HEK293 (cell line): ENCODE measurements at regions not wholly inside any gene's neighbourhood (a gene's known extent, or its start where the extent isn't known, plus 50 kb on each side); places are given as distances from the start of the nearest gene placed in this dataset.

Experiments
- CTCF ChIA-PET: fragments of 350-600 bp; formaldehyde crosslinking; extraction: SDS; loops from one replicate; lab custom pipeline; 2021; ENCODE audit warnings: antibody characterized with exemption; lab: Yijun Ruan, JAX
- POLR2A ChIA-PET: fragments of 300-600 bp; formaldehyde crosslinking; extraction: SDS; loops from one replicate; lab custom pipeline; 2020; ENCODE audit warnings: antibody characterized with exemption, inconsistent platforms; lab: Yijun Ruan, JAX
- H3K27ac ChIP-seq: fragments of 200-500 bp; sonication (Bioruptor generic); 2 replicates; pipeline ENCODE4 v1.5.1; 2014; ENCODE audit warnings: low read depth, low read length, control low read depth, inconsistent platforms; ENCODE audit errors: extremely low read depth
- H3K36me3 ChIP-seq, 2 experiments: fragments of 200-500 bp in 1 of 2; sonication (Bioruptor generic) in 1 of 2; 1 replicate in 1 of 2; 2 replicates in 1 of 2; pipeline ENCODE4 v1.5.1; 2014 to 2017; ENCODE audit warnings: inconsistent platforms in 2 of 2, low read length in 2 of 2; ENCODE audit not compliant: control insufficient read depth in 2 of 2, insufficient read depth in 1 of 2
- H3K4me1 ChIP-seq: fragments of 200-500 bp; sonication (Bioruptor generic); 2 replicates; pipeline ENCODE4 v1.5.1; 2014; ENCODE audit warnings: mild to moderate bottlenecking, low read length, inconsistent platforms; ENCODE audit not compliant: control insufficient read depth, insufficient read depth
- H3K4me3 ChIP-seq: 2 replicates; pipeline ENCODE4 v1.5.1; 2011; ENCODE audit warnings: low read depth, mild to moderate bottlenecking, control low read depth, low read length, moderate library complexity
- H3K9me3 ChIP-seq: fragments of 200-500 bp; sonication (Bioruptor generic); 2 replicates; pipeline ENCODE4 v1.5.1; 2014; ENCODE audit warnings: low read depth, low read length, inconsistent platforms; ENCODE audit not compliant: control insufficient read depth, insufficient read depth
- KLF1 ChIP-seq: fragments of 450-650 bp; formaldehyde crosslinking; IDR thresholded peaks from 2 replicates; pipeline ENCODE4 v1.5.1; 2016; ENCODE audit warnings: missing biosample characterization, missing genetic modification characterization
- KLF17 ChIP-seq: fragments of 450-650 bp; formaldehyde crosslinking; IDR thresholded peaks from 2 replicates; pipeline ENCODE4 v1.5.1; 2016; ENCODE audit warnings: missing biosample characterization, missing genetic modification characterization
- MZF1 ChIP-seq: fragments of 450-650 bp; formaldehyde crosslinking; IDR thresholded peaks from 2 replicates; pipeline ENCODE4 v1.5.1; 2017; ENCODE audit warnings: missing biosample characterization, missing genetic modification characterization, borderline replicate concordance
- ZBTB44 ChIP-seq: fragments of 450-650 bp; IDR thresholded peaks from 2 replicates; pipeline ENCODE4 v1.5.1; 2018; ENCODE audit warnings: missing biosample characterization, mild to moderate bottlenecking, missing genetic modification characterization
- ZNF132 ChIP-seq: fragments of 450-650 bp; formaldehyde crosslinking; IDR thresholded peaks from 2 replicates; pipeline ENCODE4 v1.5.1; 2017; ENCODE audit warnings: missing biosample characterization, missing genetic modification characterization, borderline replicate concordance
- ZNF138 ChIP-seq: fragments of 450-650 bp; formaldehyde crosslinking; IDR thresholded peaks from 2 replicates; pipeline ENCODE4 v1.5.1; 2016; ENCODE audit warnings: missing biosample characterization, missing genetic modification characterization, borderline replicate concordance
- ZNF155 ChIP-seq: fragments of 450-650 bp; formaldehyde crosslinking; IDR thresholded peaks from 2 replicates; pipeline ENCODE4 v1.5.1; 2016; ENCODE audit warnings: missing biosample characterization, missing genetic modification characterization
- ZNF169 ChIP-seq: fragments of 450-650 bp; formaldehyde crosslinking; IDR thresholded peaks from 2 replicates; pipeline ENCODE4 v1.5.1; 2016; ENCODE audit warnings: missing biosample characterization, missing genetic modification characterization
- ZNF211 ChIP-seq: fragments of 450-650 bp; formaldehyde crosslinking; IDR thresholded peaks from 2 replicates; pipeline ENCODE4 v1.5.1; 2016; ENCODE audit warnings: low read depth, missing biosample characterization, missing genetic modification characterization
- ZNF214 ChIP-seq: fragments of 450-650 bp; formaldehyde crosslinking; IDR thresholded peaks from 2 replicates; pipeline ENCODE4 v1.5.1; 2017; ENCODE audit warnings: missing biosample characterization, mild to moderate bottlenecking, missing genetic modification characterization, borderline replicate concordance
- ZNF223 ChIP-seq: fragments of 450-650 bp; formaldehyde crosslinking; IDR thresholded peaks from 2 replicates; pipeline ENCODE4 v1.5.1; 2016; ENCODE audit warnings: missing biosample characterization, missing genetic modification characterization
- ZNF274 ChIP-seq, 2 experiments: fragments of 200-500 bp in 1 of 2; fragments of 450-650 bp in 1 of 2; sonication (Bioruptor generic) in 1 of 2; formaldehyde crosslinking in 1 of 2; IDR thresholded peaks; 2 replicates each; pipeline versions ENCODE4 v1.5.1 to v1.6.1; 2014 to 2016; ENCODE audit warnings: borderline replicate concordance in 1 of 2, inconsistent platforms in 1 of 2, low read length in 1 of 2, missing biosample characterization in 1 of 2, missing genetic modification characterization in 1 of 2
- ZNF501 ChIP-seq: fragments of 450-650 bp; formaldehyde crosslinking; IDR thresholded peaks from 2 replicates; pipeline ENCODE4 v1.5.1; 2016; ENCODE audit warnings: missing biosample characterization, missing genetic modification characterization
- ZNF510 ChIP-seq: fragments of 450-650 bp; formaldehyde crosslinking; IDR thresholded peaks from 2 replicates; pipeline ENCODE4 v1.5.1; 2018; ENCODE audit warnings: mild to moderate bottlenecking, missing genetic modification characterization, missing biosample characterization; ENCODE audit not compliant: insufficient replicate concordance
- ZNF521 ChIP-seq: fragments of 450-650 bp; formaldehyde crosslinking; IDR thresholded peaks from 2 replicates; pipeline ENCODE4 v1.5.1; 2017; ENCODE audit warnings: missing biosample characterization, mild to moderate bottlenecking, missing genetic modification characterization
- ZNF624 ChIP-seq: fragments of 450-650 bp; formaldehyde crosslinking; IDR thresholded peaks from 2 replicates; pipeline ENCODE4 v1.5.1; 2017; ENCODE audit warnings: missing biosample characterization, missing genetic modification characterization
- ZNF843 ChIP-seq: fragments of 450-650 bp; formaldehyde crosslinking; IDR thresholded peaks from 2 replicates; pipeline ENCODE4 v1.5.1; 2016; ENCODE audit warnings: missing biosample characterization, missing genetic modification characterization
- ZSCAN30 ChIP-seq: fragments of 450-650 bp; IDR thresholded peaks from 2 replicates; pipeline ENCODE4 v1.5.1; 2018; ENCODE audit warnings: missing biosample characterization, mild to moderate bottlenecking, missing genetic modification characterization, moderate library complexity
- TF ChIP-seq, protein P1 (sequence below): fragments of 450-650 bp; formaldehyde crosslinking; IDR thresholded peaks from 2 replicates; pipeline ENCODE4 v1.5.1; 2016; ENCODE audit warnings: missing biosample characterization, missing genetic modification characterization
- TF ChIP-seq, protein P2 (sequence below): fragments of 450-650 bp; formaldehyde crosslinking; IDR thresholded peaks from 2 replicates; pipeline ENCODE4 v1.5.1; 2016; ENCODE audit warnings: missing biosample characterization, missing genetic modification characterization

- no peak for TF ChIP-seq ZBTB44 (tag by site-specific recombination)
- no peak for TF ChIP-seq MZF1
- no peak for TF ChIP-seq ZNF169 (tag by site-specific recombination)
- TF ChIP-seq ZNF155, result no peak
- no peak for TF ChIP-seq ZNF138 (tag by site-specific recombination)
- TF ChIP-seq, all 188 proteins: peak for 0
These were observed 84.4 kb upstream of the YWHAQ start (continued) for GRCh38 chr2:9715238-9715637.

DNA sequence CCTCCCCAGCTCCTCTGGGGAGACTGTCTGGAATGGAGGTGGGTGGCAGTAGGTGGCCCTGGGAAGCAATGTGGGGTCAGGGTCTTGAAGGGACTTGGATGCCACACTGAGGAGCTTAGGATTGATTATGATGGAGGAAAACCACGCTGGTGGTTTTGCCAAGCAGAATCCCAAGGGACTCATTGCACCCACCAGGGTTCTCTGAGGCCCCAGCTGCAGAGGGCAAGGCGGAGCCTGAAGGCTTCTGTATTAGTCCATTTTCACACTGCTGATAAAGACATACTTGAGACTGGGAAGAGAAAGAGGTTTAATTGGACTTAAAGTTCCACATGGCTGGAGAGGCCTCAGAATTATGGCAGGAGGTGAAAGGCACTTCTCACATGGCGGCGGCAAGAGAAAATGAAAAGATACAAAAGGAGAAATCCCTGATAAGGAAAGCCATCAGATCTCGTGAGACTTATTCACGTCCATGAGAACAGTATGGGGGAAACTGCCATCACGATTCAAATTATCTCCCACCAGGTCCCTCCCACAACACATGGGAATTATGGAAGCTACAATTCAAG is 87.2 kb upstream of the YWHAQ start:
- TF ChIP-seq ZNF214 (tag by site-specific recombination) (no peak), ZNF521 (tag by site-specific recombination) (no peak), ZNF843 (tag by site-specific recombination) (no peak), ZNF138 (tag by site-specific recombination) (no peak), KLF17 (tag by site-specific recombination) (no peak), KLF1 (tag by site-specific recombination) (no peak), ZNF624 (tag by site-specific recombination) (no peak)
- TF ChIP-seq, protein P1, sequence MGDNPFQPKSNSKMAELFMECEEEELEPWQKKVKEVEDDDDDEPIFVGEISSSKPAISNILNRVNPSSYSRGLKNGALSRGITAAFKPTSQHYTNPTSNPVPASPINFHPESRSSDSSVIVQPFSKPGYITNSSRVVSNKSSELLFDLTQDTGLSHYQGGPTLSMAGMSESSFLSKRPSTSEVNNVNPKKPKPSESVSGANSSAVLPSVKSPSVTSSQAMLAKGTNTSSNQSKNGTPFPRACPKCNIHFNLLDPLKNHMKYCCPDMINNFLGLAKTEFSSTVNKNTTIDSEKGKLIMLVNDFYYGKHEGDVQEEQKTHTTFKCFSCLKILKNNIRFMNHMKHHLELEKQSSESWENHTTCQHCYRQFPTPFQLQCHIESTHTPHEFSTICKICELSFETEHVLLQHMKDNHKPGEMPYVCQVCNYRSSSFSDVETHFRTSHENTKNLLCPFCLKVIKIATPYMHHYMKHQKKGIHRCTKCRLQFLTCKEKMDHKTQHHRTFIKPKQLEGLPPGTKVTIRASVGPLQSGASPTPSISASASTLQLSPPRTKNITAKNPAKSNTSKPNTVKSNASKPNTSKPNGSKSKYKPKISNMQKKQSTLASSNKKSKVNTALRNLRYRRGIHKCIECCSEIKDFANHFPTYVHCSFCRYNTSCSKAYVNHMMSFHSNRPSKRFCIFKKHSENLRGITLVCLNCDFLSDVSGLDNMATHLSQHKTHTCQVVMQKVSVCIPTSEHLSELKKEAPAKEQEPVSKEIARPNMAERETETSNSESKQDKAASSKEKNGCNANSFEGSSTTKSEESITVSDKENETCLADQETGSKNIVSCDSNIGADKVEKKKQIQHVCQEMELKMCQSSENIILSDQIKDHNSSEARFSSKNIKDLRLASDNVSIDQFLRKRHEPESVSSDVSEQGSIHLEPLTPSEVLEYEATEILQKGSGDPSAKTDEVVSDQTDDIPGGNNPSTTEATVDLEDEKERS (tag by site-specific recombination), result no peak
- Histone ChIP-seq H3K27ac (no peak overlapping the region), H3K9me3 (no peaks in the 10 kb centered on the region), H3K4me1 (no peaks in the 10 kb centered on the region), H3K4me3 (no peak overlapping the region), H3K36me3 (no peaks in the 10 kb centered on the region)
- CTCF ChIA-PET, result no interaction called here
- POLR2A ChIA-PET, result no interaction called here

DNA sequence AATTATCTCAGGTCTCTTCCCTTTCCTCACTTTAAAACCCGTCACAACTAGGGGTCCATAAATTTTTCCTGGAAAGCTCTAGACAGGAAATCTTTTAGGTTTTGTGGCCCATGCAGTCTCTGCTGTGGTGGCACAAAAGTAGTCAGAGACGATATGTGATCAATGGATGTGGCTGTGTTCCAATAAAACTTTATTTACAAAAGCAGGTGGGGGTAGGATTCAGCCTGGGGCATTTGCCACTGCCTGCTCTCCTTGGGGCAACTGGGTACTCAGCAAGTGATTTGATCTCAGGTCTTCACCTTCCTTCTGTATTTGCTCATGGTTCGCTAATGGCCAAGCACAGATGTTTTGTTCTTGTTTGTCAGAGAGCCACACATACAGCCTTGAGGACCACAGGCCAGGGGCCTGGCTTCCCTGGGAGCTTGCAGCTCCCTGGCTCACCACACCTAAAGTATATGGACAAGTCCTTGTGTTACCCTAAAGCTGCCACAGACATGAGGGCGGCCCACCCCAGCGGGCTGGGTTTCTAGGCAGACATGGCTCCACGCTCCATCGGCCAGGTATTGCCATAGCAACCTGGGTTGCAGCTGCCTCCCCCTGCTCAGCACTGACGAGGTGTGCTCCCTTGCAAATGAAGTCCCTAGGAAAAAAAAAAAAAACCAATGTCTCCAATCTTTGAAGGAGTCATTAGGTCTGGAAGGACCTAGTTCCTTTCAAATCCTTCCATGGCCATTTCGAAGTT is 89.7 kb upstream of the YWHAQ start:
- no peak overlapping the region for H3K4me3 ChIP-seq
- no peaks in the 10 kb centered on the region for H3K9me3 ChIP-seq
- H3K36me3 ChIP-seq, result no peaks in the 10 kb centered on the region
- H3K4me1 ChIP-seq, result no peaks in the 10 kb centered on the region
- CTCF ChIA-PET, result no interaction called here
- POLR2A ChIA-PET, result no interaction called here
- no peak overlapping the region for H3K27ac ChIP-seq
- TF ChIP-seq ZNF138 (tag by site-specific recombination) (no peak), ZNF211 (no peak), ZNF132 (tag by site-specific recombination) (no peak), ZNF274 (IDR thresholded peaks at IDR 0.05; ENCODE audit: low read length) (no peak), ZNF274 (tag by site-specific recombination; IDR thresholded peaks at IDR 0.05; ENCODE audit: borderline replicate concordance) (no peak), ZNF501 (tag by site-specific recombination) (no peak), ZSCAN30 (no peak), ZNF510 (tag by site-specific recombination) (no peak), ZNF223 (tag by site-specific recombination) (no peak)
- TF ChIP-seq, protein P1 (tag by site-specific recombination), result no peak
- TF ChIP-seq, protein P2, sequence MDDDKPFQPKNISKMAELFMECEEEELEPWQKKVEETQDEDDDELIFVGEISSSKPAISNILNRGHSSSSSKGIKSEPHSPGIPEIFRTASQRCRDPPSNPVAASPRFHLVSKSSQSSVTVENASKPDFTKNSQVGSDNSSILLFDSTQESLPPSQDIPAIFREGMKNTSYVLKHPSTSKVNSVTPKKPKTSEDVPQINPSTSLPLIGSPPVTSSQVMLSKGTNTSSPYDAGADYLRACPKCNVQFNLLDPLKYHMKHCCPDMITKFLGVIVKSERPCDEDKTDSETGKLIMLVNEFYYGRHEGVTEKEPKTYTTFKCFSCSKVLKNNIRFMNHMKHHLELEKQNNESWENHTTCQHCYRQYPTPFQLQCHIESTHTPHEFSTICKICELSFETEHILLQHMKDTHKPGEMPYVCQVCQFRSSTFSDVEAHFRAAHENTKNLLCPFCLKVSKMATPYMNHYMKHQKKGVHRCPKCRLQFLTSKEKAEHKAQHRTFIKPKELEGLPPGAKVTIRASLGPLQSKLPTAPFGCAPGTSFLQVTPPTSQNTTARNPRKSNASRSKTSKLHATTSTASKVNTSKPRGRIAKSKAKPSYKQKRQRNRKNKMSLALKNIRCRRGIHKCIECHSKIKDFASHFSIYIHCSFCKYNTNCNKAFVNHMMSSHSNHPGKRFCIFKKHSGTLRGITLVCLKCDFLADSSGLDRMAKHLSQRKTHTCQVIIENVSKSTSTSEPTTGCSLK, result no peak
